Muscle of back (tissue), 3 donors: ENCODE measurements at regions not wholly inside any gene's neighbourhood (a gene's known extent, or its start where the extent isn't known, plus 50 kb on each side); places are given as distances from the start of the nearest gene placed in this dataset.
"Not testable (repeated sequence)": the region's sequence is repeated elsewhere in the genome, so short reads cannot be mapped to it uniquely, and the experiment has no call there.

Experiments used
- DNase-seq, 3 donors: peaks; one replicate each; pipeline versions ENCODE4 v3.0.0 to v3.0.0-alpha.2; 2013

DNA sequence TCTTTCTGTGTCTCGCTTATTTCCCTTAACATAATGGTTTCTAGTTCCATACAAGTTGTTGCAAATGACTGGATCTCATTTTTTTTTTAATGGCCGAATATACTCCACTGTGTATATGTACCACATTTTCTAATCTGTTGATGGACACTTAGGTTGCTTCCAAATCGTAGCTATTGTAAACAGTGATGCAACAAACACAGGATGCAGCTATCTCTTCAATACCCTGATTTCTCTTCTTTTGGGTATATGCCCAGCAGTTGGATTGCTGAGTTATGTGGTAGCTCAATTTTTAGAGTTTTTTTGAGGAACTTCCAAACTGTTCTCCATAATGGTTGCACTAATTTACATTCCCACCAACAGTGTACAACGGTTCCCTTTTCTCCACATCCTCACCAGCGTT lies 100.4 kb upstream of the CHORDC1 start:
- DNase-seq: no peak

DNA sequence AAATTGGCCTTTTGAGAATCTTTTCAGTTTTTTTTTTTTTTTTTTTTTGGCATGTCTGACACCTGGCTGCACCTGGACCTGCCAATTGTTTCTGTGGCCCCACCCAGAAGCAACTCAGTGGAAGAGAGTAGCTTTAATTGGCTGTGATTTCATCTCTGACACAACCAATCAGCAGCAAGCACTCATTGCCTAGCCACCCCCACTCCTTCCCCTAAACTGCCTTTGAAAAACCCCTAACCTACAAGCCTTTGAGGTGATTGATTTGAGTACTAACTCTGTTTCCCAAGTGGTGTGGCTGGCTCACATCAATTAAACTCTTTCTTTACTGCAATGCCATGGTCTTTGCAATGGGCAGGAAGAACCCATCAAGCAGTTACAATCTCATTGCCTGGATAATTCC lies 98.2 kb upstream of the CHORDC1 start:
- DNase-seq: no peak

DNA sequence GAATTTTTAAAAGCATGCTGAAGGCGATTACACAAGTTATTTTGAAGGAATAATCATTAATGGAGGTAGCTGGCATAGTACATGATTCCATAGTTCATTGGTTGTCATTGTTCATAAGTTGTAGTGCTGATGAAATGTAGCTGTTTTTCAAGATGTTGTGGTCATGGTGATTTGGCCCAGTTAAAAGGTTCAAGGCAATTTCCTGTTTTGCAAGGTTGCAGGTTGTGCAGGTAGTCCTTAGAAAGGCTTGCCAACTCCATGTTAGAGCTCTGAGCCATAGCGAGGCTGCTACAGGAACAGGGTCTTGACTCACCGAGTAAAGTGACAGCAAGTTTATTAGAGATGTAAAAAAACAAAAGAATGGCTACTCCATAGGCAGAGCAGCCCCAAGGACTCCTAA lies 95.8 kb upstream of the CHORDC1 start:
- no peak for DNase-seq

DNA sequence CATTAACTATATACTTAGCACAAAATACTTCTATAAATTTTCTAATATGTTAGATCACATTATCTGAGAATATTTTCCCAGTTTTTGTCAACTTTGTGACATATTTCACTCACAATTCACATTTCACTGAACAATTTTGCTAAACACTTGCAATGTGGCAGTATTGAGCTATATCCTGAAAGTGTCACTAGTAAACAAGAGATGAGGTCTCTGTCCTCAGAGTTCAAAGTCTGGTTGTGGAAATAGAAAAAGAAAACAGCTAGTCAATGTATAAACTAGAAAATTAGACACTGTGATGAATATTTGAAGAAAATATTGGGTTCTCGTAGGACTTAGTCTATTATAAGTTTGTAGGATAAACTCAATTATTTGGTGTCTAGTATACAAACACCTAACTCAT lies 87.4 kb upstream of the CHORDC1 start:
- DNase-seq: no peak

DNA sequence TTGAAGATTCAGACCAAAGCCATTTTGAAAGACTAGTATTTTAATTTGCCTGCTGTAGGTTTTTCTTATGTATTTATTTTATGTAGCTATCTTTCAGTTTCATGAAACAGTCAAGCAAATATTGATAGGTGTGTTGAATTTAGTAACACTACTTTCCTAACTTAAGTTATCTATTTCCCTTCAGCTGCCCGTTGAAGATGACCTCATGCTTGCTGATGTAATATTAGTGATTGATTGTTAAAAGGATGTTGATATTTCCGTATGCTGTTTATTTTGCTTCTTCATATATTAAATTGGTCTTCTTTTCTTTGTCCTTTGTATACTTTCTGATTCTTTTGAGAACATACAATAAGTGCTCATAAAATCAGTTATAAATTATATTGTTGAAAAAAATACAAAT lies 86.8 kb upstream of the CHORDC1 start:
- DNase-seq: no peak

DNA sequence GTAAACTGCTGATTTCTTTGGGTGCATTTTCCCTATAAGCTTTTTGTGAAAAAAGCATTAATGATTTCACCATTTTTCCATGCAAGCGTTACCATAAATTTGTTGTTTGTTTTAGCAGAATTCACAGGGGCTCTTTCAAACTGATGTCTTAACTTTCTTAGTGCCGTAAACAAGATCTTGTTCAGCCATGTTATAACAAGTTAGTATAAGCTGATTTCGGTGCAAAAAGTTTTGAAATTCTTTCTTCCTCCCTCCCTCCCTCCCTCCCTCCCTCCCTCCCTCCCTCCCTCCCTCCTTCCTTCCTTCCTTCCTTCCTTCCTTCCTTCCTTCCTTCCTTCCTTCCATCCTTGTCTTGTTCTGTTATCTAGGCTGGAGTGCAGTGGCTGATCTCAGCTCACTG lies 71.7 kb upstream of the CHORDC1 start:
- no peak for DNase-seq

DNA sequence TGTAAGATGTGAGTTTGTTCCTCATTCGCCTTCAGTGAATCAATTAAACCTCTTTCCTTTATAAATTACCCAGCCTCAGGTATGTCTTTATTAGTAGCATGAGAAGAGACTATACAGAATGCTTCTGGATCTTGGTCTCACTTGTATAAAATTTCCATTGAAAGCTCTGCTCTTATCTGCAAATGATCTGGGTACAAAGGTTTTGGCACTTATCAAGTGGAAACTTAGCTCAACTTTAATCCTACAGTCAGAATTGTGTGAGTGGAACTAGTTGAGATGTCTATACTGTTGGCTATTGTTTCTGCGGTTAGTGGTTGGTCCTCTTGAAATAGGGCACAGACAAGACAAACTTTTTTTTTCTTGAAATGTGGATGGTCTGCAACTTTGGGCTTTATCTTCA lies 71.2 kb upstream of the CHORDC1 start:
- no peak for DNase-seq

DNA sequence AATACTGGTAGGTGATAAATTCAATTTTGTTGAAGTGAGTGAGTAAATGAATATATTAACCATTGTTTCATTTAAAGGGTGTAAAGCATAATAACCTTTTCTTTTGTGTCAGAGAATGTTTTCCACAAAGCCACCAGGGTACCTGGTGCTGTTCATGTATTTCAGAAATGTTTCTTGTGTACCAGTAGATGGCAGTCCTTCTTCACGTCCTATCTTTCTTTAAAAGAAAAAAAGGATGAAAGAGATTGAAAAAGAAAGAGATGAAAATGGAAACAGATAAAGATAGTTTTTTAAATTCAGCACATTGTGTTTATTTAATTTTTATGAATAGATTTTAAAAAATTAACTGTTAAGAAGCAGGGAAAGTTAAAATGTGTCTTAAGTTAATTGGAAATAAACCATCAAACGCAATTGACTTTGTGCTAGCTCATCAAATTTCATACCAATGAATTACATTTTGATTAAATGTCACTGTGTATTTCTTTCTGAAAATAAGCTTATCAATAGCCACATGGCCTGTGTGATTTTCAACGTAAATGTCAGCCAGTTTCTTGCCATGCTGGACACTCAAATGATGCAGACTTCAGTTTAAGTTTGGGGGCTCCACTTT lies 65.5 kb upstream of the CHORDC1 start:
- DNase-seq: peak; percentile 5 to 37 (median 32)

DNA sequence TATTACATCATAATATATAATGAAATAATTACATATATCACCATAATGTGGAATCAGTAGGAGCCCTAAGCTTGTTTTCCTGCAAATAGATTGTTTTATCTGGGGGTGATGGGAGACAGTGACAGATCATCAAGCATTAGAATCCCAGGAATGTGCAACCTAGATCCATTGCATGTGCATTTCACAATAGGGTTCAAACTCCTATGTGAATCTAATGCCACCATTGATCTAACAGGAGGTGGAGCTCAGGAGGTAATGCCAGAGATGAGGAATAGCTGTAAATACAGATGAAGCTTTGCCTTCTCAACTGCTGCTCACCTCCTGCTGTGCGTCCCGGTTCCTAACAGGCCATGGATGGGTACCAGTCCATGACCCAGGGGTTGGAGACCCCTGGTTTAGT lies 63.8 kb upstream of the CHORDC1 start:
- DNase-seq: no peak

DNA sequence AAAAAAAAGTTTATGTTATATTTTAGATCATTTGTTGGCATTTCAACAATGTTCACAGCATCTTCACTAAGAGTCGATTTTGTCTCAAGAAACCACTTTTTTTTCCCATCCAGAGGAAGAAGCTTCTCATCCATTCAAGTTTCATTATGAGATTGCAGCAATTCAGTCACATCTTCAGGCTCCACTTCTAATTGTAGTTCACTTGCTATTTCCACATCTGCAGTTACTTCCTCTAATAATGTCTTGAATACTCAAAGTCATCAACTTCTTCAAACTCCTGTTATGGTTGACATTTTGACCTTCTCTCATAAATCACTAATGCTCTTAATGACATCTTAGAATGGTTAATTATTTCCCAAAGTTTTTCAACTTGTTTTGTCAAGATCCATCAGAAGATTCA lies 61.3 kb upstream of the CHORDC1 start:
- no peak for DNase-seq

DNA sequence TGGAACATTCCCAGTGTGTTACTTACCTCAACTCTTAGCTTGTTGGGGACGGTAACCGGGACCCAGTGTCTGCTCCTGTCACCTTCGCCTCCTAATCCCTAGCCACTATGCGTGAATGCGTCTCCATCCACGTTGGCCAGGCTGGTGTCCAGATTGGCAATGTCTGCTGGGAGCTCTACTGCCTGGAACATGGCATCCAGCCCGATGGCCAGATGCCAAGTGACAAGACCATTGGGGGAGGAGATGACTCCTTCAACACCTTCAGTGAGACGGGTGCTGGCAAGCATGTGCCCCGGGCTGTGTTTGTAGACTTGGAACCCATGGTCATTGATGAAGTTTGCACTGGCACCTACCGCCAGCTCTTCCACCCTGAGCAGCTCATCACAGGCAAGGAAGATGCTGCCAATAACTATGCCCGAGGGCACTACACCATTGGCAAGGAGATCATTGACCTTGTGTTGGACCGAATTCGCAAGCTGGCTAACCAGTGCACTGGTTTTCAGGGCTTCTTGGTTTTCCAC lies 59.8 kb upstream of the CHORDC1 start:
- DNase-seq: not testable (repeated sequence)

DNA sequence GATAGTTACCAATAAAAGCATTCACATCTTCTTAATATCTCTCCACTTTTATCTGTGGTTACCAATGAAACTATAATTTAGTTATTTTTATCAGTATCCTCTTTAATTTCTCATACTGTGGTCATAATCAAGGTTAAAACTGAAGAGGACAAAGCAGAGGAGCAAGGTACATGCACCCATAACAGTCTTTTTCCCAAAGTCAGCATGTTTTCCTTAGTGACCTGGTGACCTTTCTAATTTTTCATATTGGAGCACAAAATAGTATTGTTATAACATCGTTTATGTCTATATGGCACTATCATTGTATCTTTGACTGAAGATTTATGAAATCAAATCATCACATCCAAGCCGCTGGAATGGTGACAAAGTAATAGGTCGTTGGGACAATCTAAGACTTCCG lies 51.5 kb upstream of the CHORDC1 start:
- no peak for DNase-seq
